Hepatocyte (in vitro differentiated cells): ENCODE measurements at regions not wholly inside any gene's neighbourhood (a gene's known extent, or its start where the extent isn't known, plus 50 kb on each side); places are given as distances from the start of the nearest gene placed in this dataset.

ENCODE experiments used
- DNase-seq: peaks from one replicate; pipeline ENCODE4 v3.0.0-alpha.2; 2016; ENCODE audit warnings: low spot score
- H2AFZ ChIP-seq: fragments of 200-600 bp; sonication (generic); 2 replicates; pipeline ENCODE4 v1.6.0; 2016; ENCODE audit warnings: antibody characterized with exemption, mild to moderate bottlenecking
- H3K27ac ChIP-seq: fragments of 200-600 bp; sonication (generic); 2 replicates; pipeline ENCODE4 v1.5.1; 2016; ENCODE audit warnings: mild to moderate bottlenecking
- H3K27me3 ChIP-seq: fragments of 200-600 bp; sonication (generic); 2 replicates; pipeline ENCODE4 v1.6.1; 2016
- H3K36me3 ChIP-seq: fragments of 200-600 bp; sonication (generic); replicated peaks from 2 replicates; pipeline ENCODE4 v1.5.1; 2016; ENCODE audit warnings: low read depth; ENCODE audit not compliant: insufficient read depth
- H3K4me1 ChIP-seq: fragments of 200-600 bp; sonication (generic); 2 replicates; pipeline ENCODE4 v1.5.1; 2016; ENCODE audit warnings: mild to moderate bottlenecking, moderate library complexity; ENCODE audit not compliant: insufficient read depth
- H3K4me2 ChIP-seq: fragments of 200-600 bp; sonication (generic); 2 replicates; pipeline ENCODE4 v1.6.0; 2016
- H3K4me3 ChIP-seq: fragments of 200-600 bp; sonication (generic); 2 replicates; pipeline ENCODE4 v1.5.1; 2016; ENCODE audit warnings: mild to moderate bottlenecking
- H3K79me2 ChIP-seq: fragments of 200-600 bp; sonication (generic); 2 replicates; pipeline ENCODE4 v1.6.0; 2017; ENCODE audit warnings: mild to moderate bottlenecking
- H3K9me2 ChIP-seq: fragments of 200-600 bp; sonication (generic); replicated peaks from 2 replicates; pipeline ENCODE4 v1.6.0; 2017; ENCODE audit warnings: mild to moderate bottlenecking; ENCODE audit not compliant: insufficient read depth
- H3K9me3 ChIP-seq: fragments of 200-600 bp; sonication (generic); 2 replicates; pipeline ENCODE4 v1.5.1; 2016; ENCODE audit warnings: low read depth, mild to moderate bottlenecking
- H4K20me1 ChIP-seq: fragments of 200-600 bp; sonication (generic); 2 replicates; pipeline ENCODE4 v1.6.0; 2016; ENCODE audit warnings: mild to moderate bottlenecking; ENCODE audit not compliant: insufficient read depth, poor library complexity, severe bottlenecking
- EZH2 ChIP-seq: fragments of 200-600 bp; sonication (generic); IDR thresholded peaks from 2 replicates; pipeline ENCODE4 v1.6.1; 2016; ENCODE audit warnings: antibody characterized with exemption, mild to moderate bottlenecking, borderline replicate concordance
- EZH2phosphoT487 ChIP-seq: fragments of 200-600 bp; sonication (generic); IDR thresholded peaks from one replicate; pipeline ENCODE4 v1.6.1; 2018; ENCODE audit warnings: antibody characterized with exemption, mild to moderate bottlenecking, low read depth, moderate library complexity; ENCODE audit not compliant: unreplicated experiment, severe bottlenecking
- WGBS: methylation state at CpG from one replicate; pipeline ENCODE4 v1.1.6; 2016; ENCODE audit warnings: low lambda C conversion rate; ENCODE audit errors: missing lambda C conversion rate; 5-methylcytosine and 5-hydroxymethylcytosine counted together
- TF ChIP-seq, protein P1 (sequence below): fragments of 200-600 bp; sonication (generic); IDR thresholded peaks from 2 replicates; pipeline ENCODE4 v1.5.1; 2016; ENCODE audit warnings: antibody characterized with exemption, mild to moderate bottlenecking; ENCODE audit not compliant: poor library complexity

DNA sequence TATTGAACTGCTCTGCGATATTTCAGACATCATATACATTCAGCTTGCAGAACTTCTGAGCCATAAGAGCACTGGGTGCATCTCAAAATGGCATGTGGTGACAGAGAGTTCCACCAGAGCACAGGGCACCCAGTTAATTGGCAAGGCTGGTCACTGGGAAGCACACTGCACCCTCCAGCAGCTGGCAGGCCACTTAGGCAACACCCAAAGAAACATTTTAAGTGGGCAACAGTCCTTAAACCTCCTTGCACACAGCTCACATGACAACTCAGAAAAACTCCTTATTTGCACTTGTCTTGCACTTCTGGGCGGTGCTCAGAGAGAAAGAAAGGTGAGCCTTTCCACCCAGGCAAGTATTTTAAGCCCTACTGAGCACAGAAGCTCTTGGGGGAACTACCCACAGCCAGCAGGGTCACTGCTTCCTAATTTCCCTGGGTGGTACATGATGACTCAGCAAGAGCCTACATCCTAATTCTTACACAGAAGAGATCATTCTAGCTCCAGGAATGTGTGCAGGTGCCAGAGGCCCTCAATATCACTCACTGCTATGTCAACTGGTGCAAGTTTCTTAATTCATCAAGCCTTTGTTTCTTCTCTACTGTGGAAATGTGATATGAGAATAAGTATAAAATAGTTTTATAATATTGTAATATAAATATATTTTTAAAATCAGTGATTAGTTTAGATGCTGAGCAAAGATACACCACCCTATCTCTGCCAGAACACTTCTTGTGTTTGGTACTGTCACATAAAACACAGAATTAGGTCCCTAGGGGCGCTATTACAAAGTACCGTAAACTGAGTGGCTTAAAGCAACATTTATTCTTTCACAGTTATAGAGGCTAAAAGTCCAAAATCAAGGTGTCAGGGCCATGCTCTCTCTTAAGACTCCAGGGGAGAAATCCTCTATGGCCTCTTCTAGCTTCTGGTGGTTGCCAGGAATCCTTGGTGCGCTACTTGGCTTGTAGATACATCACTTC is 155.1 kb upstream of the PPARGC1A start:
- Histone ChIP-seq H2AFZ (no peak overlapping the region), H3K79me2 (no peaks in the 10 kb centered on the region), H3K27ac (no peak overlapping the region), H3K36me3 (no peaks in the 10 kb centered on the region), H3K9me2 (no peaks in the 10 kb centered on the region), H3K4me1 (no peaks in the 10 kb centered on the region), H3K4me2 (no peak overlapping the region), H4K20me1 (no peaks in the 10 kb centered on the region), H3K9me3 (no peaks in the 10 kb centered on the region), H3K4me3 (no peak overlapping the region), H3K27me3 (no peaks in the 10 kb centered on the region)
- TF ChIP-seq EZH2 (no peak), EZH2phosphoT487 (no peak)
- TF ChIP-seq, protein P1, sequence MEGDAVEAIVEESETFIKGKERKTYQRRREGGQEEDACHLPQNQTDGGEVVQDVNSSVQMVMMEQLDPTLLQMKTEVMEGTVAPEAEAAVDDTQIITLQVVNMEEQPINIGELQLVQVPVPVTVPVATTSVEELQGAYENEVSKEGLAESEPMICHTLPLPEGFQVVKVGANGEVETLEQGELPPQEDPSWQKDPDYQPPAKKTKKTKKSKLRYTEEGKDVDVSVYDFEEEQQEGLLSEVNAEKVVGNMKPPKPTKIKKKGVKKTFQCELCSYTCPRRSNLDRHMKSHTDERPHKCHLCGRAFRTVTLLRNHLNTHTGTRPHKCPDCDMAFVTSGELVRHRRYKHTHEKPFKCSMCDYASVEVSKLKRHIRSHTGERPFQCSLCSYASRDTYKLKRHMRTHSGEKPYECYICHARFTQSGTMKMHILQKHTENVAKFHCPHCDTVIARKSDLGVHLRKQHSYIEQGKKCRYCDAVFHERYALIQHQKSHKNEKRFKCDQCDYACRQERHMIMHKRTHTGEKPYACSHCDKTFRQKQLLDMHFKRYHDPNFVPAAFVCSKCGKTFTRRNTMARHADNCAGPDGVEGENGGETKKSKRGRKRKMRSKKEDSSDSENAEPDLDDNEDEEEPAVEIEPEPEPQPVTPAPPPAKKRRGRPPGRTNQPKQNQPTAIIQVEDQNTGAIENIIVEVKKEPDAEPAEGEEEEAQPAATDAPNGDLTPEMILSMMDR: no peak
- no peak for DNase-seq
- 90% methylated on average over 5 of the region's 5 CpGs for WGBS

DNA sequence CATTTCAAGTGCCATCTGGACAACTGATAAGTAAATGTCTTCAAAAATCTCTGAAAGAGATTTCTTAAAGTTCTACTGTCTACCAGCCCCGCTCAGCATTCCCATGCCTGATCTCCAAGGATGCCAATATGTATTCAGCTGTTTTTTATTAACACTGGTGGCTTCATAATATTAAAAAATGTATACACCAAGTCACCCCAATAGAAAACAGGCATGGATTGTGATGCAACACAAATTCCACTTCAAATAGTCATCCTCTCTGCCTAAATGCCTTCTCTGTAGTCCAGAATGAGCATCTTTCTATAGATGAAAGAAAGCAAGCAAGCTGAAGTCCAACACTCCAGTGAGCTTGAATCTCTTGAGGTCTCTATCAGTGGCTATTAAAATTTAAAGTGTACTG is 152.2 kb upstream of the PPARGC1A start:
- Histone ChIP-seq H3K27ac (no peak overlapping the region), H3K4me2 (no peak overlapping the region), H3K36me3 (no peaks in the 10 kb centered on the region), H4K20me1 (no peaks in the 10 kb centered on the region), H2AFZ (no peak overlapping the region), H3K79me2 (no peaks in the 10 kb centered on the region), H3K27me3 (no peaks in the 10 kb centered on the region), H3K9me2 (no peaks in the 10 kb centered on the region), H3K4me3 (no peak overlapping the region), H3K9me3 (no peaks in the 10 kb centered on the region), H3K4me1 (no peaks in the 10 kb centered on the region)
- no peak for DNase-seq
- WGBS: 67% methylated on average over 1 of the region's 1 CpG
- TF ChIP-seq EZH2 (no peak), EZH2phosphoT487 (no peak)
- TF ChIP-seq, protein P1: no peak

- no peak for DNase-seq
- H3K4me3 ChIP-seq: no peak overlapping the region
- TF ChIP-seq, protein P1: no peak
- no peak for TF ChIP-seq EZH2phosphoT487
- TF ChIP-seq EZH2: no peak
- H3K36me3 ChIP-seq: no peaks in the 10 kb centered on the region
- WGBS: 77% methylated on average over 3 of the region's 3 CpGs
- no peaks in the 10 kb centered on the region for H4K20me1 ChIP-seq
- H3K27me3 ChIP-seq: no peaks in the 10 kb centered on the region
- no peak overlapping the region for H3K4me2 ChIP-seq
- no peaks in the 10 kb centered on the region for H3K9me3 ChIP-seq
- no peaks in the 10 kb centered on the region for H3K9me2 ChIP-seq
- no peak overlapping the region for H2AFZ ChIP-seq
- no peaks in the 10 kb centered on the region for H3K4me1 ChIP-seq
- H3K27ac ChIP-seq: no peak overlapping the region
- no peaks in the 10 kb centered on the region for H3K79me2 ChIP-seq
Measured at GRCh38 chr4:24040811-24041210, 151.0 kb upstream of the PPARGC1A start.
